Uterus (tissue), 2 donors: ENCODE measurements at regions not wholly inside any gene's neighbourhood (a gene's known extent, or its start where the extent isn't known, plus 50 kb on each side); places are given as distances from the start of the nearest gene placed in this dataset.

Experiments
- POLR2A ChIP-seq, 2 donors: fragments of 450-650 bp; IDR thresholded peaks; one replicate each; pipeline ENCODE4 v1.6.1; 2016; ENCODE audit warnings: antibody characterized with exemption in 2 of 2, mild to moderate bottlenecking in 1 of 2, moderate library complexity in 1 of 2
- TF ChIP-seq, protein P1 (sequence below), 4 experiments: fragments of 200-600 bp in 2 of 4; fragments of 450-650 bp in 2 of 4; sonication (generic) in 2 of 4; IDR thresholded peaks; one replicate each; pipeline ENCODE4 v1.5.1; 2016 to 2019; ENCODE audit warnings: antibody characterized with exemption in 4 of 4, mild to moderate bottlenecking in 2 of 4, moderate library complexity in 1 of 4

DNA sequence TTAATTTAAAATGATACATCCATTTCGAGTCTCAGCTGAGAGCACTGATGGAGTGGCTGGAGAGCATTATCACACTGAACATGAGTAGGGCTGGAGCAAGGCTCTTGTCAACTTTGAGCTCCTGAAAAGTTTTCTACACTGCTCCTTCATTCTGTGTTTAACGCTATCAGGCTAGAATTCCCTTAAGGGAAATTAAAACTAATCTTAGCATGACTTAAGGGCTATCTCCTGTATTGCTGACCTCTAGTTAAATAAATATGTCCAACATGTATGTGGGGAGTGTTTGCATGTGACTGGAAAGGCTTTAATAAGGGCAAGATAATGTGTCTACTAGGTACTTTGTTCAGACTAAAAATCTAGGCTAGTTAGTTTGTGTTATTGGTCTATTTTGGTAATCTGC lies 116.7 kb upstream of the CAND1 start:
- TF ChIP-seq, protein P1, sequence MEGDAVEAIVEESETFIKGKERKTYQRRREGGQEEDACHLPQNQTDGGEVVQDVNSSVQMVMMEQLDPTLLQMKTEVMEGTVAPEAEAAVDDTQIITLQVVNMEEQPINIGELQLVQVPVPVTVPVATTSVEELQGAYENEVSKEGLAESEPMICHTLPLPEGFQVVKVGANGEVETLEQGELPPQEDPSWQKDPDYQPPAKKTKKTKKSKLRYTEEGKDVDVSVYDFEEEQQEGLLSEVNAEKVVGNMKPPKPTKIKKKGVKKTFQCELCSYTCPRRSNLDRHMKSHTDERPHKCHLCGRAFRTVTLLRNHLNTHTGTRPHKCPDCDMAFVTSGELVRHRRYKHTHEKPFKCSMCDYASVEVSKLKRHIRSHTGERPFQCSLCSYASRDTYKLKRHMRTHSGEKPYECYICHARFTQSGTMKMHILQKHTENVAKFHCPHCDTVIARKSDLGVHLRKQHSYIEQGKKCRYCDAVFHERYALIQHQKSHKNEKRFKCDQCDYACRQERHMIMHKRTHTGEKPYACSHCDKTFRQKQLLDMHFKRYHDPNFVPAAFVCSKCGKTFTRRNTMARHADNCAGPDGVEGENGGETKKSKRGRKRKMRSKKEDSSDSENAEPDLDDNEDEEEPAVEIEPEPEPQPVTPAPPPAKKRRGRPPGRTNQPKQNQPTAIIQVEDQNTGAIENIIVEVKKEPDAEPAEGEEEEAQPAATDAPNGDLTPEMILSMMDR (IDR thresholded peaks at IDR 0.05) = no peak
- TF ChIP-seq POLR2A (IDR thresholded peaks at IDR 0.05) = no peak
